ENCODE measurements at regions not wholly inside any gene's neighbourhood (a gene's known extent, or its start where the extent isn't known, plus 50 kb on each side); places are given as distances from the start of the nearest gene placed in this dataset.

DNA sequence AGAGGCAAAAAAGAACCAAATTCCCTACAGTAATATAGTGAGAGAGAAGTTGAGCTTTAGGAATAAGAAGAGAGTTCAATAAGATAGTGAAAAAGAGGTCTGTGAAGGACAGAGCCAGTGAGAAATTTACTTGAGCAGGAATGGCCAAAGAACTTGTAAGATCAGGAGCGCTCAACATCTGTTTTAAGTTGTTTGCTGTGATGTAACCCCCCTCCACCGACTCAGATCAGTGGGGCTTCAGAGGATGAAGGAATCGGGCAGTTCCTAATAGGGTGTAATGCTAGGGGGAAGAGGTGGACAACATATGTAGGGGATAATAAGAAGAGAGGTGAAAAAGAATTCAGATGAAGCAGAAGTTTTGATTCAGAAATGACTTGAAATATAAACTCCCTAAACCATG lies 85.3 kb upstream of the FNDC3A start:
- TF ChIP-seq, protein P1, sequence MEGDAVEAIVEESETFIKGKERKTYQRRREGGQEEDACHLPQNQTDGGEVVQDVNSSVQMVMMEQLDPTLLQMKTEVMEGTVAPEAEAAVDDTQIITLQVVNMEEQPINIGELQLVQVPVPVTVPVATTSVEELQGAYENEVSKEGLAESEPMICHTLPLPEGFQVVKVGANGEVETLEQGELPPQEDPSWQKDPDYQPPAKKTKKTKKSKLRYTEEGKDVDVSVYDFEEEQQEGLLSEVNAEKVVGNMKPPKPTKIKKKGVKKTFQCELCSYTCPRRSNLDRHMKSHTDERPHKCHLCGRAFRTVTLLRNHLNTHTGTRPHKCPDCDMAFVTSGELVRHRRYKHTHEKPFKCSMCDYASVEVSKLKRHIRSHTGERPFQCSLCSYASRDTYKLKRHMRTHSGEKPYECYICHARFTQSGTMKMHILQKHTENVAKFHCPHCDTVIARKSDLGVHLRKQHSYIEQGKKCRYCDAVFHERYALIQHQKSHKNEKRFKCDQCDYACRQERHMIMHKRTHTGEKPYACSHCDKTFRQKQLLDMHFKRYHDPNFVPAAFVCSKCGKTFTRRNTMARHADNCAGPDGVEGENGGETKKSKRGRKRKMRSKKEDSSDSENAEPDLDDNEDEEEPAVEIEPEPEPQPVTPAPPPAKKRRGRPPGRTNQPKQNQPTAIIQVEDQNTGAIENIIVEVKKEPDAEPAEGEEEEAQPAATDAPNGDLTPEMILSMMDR (conservative IDR thresholded peaks at IDR 0.05; ENCODE audit: low read depth in 2 of 2), result no peak
- TF ChIP-seq EZH2 (IDR thresholded peaks at IDR 0.05; ENCODE audit: low read depth, unreplicated experiment), result no peak
- TF ChIP-seq POLR2AphosphoS5 (IDR thresholded peaks at IDR 0.05; ENCODE audit: low read depth), result no peak
- no peak for TF ChIP-seq STAT1 (IDR thresholded peaks at IDR 0.05; ENCODE audit: unreplicated experiment)
- no peak for TF ChIP-seq ZNF114 (CRISPR knock-in tag; IDR thresholded peaks at IDR 0.05)
- no peak for TF ChIP-seq EZH2phosphoT487 (IDR thresholded peaks at IDR 0.05; ENCODE audit: unreplicated experiment)
- TF ChIP-seq JUNB (IDR thresholded peaks at IDR 0.05; ENCODE audit: unreplicated experiment), result no peak
